ENCODE measurements at regions not wholly inside any gene's neighbourhood (a gene's known extent, or its start where the extent isn't known, plus 50 kb on each side); places are given as distances from the start of the nearest gene placed in this dataset.
"Not testable (repeated sequence)": the region's sequence is repeated elsewhere in the genome, so short reads cannot be mapped to it uniquely, and the experiment has no call there.

DNA sequence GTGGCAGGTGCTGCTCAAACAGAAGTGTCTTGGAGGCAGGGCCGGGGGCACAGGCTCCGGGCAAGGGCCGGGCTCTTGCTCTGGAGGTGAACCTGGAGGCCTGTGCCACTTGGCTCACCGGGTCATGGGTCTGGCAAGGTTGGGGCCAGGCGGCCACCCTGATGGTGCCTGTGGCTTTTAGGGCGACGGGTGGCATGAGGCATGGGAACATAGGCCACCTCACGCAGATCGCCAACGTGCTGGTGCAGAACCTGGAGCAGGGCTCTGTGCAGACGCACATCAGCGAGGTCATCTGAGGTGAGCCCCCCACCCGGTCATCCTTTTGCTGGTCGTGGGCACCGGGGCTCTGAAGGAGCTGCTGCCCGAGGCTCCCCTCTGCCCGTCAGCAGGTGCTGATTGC, 202.7 kb downstream of the LIPI start:
- not testable (repeated sequence) for H3K27me3 ChIP-seq (ENCODE audit: insufficient read depth, low read depth, low read length); H3K36me3 ChIP-seq (ENCODE audit: insufficient read depth, low read length); H3K9me3 ChIP-seq (ENCODE audit: low read length); H3F3A ChIP-seq (ENCODE audit: insufficient read depth, low read length, poor library complexity, severe bottlenecking); H3K9me2 ChIP-seq (ENCODE audit: insufficient read depth, low read length); H3K27ac ChIP-seq (ENCODE audit: low read length); H3K4me2 ChIP-seq (ENCODE audit: low read length); H2AFZ ChIP-seq (ENCODE audit: low read depth, low read length); H3K79me2 ChIP-seq (replicated peaks; ENCODE audit: insufficient read depth, low read length); H3K4me3 ChIP-seq (ENCODE audit: low read length); H3K9ac ChIP-seq (ENCODE audit: low read length); H4K20me1 ChIP-seq (ENCODE audit: insufficient read depth)

DNA sequence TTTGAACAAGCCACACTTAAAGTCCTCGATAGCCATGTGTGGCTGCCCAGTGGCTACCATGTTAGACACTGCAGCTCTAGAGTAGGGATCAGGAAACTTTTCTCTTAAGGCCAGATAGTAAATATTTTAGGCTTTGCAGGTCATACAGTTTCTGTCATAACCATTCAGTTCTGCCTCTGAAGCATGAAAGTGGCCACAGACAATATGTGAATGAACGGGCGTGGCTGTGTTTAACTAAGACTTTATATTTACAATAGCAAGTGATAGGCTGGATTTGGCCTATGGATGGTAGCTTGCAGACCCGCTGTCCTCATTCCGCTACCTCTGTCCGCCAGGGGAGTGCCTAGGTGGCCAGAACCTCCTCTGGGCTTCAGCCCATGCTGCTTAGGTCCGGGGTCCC, 204.6 kb downstream of the LIPI start:
- not testable (repeated sequence) for H2AFZ ChIP-seq (ENCODE audit: low read depth, low read length); H3K79me2 ChIP-seq (replicated peaks; ENCODE audit: insufficient read depth, low read length); H3K4me3 ChIP-seq (ENCODE audit: low read length); H3F3A ChIP-seq (ENCODE audit: insufficient read depth, low read length, poor library complexity, severe bottlenecking); H3K9me3 ChIP-seq (ENCODE audit: low read length); H3K27me3 ChIP-seq (ENCODE audit: insufficient read depth, low read depth, low read length); H3K36me3 ChIP-seq (ENCODE audit: insufficient read depth, low read length); H3K27ac ChIP-seq (ENCODE audit: low read length); H4K20me1 ChIP-seq (ENCODE audit: insufficient read depth); H3K9me2 ChIP-seq (ENCODE audit: insufficient read depth, low read length); H3K4me2 ChIP-seq (ENCODE audit: low read length); H3K9ac ChIP-seq (ENCODE audit: low read length)

DNA sequence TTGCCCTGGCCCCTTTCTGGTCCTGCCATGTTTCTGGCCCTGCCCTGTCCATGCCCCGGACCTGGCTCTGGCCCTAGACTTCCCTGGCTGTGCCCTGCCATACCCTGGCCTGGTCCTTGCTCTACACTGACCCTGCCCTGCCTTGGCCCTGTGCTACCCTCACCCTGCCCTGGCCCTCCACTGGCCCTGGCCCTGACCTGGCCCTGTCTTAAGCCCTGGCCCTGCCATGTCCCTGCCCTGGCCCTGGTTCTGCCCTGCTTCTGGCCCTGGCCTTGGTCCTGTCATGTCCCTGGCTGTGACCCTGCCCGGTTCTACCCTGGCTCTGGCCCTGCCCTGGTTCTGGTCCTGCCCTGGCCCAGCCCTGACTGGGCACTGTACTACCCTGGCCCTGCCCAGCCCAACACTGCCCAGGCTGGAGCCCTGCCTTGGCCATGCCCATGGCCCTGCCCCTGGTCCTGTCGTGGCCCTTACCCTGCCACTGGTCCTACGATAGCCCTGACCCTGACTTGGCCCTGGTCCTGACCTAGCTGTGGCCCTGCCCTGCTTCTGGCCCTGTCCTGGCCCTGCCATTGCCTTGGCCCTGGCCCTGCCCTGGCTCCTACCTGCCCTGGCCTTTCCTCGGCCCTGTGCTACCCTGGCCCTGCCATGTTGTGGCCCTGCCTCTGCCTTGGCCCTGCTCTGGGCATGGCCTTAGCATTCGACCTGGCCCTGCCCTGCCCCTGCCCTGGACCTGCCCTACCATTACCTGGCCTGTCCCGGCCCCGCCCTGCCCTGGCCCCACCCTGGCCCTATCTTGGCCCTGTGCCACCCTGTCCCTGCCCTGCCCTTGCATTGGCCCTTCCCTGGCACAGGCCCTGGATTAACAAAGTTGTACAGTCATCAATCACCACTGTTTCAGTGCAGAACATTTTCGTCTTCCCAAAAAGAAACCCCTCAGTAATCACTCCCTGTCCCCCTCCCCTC, 223.5 kb downstream of the LIPI start:
- not testable (repeated sequence) for H3K4me3 ChIP-seq (ENCODE audit: low read length); H4K20me1 ChIP-seq (ENCODE audit: insufficient read depth); H2AFZ ChIP-seq (ENCODE audit: low read depth, low read length); H3K27me3 ChIP-seq (ENCODE audit: insufficient read depth, low read depth, low read length); H3K9me2 ChIP-seq (ENCODE audit: insufficient read depth, low read length); H3K27ac ChIP-seq (ENCODE audit: low read length); H3K36me3 ChIP-seq (ENCODE audit: insufficient read depth, low read length); H3F3A ChIP-seq (ENCODE audit: insufficient read depth, low read length, poor library complexity, severe bottlenecking); H3K4me2 ChIP-seq (ENCODE audit: low read length); H3K9ac ChIP-seq (ENCODE audit: low read length); H3K9me3 ChIP-seq (ENCODE audit: low read length); H3K79me2 ChIP-seq (replicated peaks; ENCODE audit: insufficient read depth, low read length)

DNA sequence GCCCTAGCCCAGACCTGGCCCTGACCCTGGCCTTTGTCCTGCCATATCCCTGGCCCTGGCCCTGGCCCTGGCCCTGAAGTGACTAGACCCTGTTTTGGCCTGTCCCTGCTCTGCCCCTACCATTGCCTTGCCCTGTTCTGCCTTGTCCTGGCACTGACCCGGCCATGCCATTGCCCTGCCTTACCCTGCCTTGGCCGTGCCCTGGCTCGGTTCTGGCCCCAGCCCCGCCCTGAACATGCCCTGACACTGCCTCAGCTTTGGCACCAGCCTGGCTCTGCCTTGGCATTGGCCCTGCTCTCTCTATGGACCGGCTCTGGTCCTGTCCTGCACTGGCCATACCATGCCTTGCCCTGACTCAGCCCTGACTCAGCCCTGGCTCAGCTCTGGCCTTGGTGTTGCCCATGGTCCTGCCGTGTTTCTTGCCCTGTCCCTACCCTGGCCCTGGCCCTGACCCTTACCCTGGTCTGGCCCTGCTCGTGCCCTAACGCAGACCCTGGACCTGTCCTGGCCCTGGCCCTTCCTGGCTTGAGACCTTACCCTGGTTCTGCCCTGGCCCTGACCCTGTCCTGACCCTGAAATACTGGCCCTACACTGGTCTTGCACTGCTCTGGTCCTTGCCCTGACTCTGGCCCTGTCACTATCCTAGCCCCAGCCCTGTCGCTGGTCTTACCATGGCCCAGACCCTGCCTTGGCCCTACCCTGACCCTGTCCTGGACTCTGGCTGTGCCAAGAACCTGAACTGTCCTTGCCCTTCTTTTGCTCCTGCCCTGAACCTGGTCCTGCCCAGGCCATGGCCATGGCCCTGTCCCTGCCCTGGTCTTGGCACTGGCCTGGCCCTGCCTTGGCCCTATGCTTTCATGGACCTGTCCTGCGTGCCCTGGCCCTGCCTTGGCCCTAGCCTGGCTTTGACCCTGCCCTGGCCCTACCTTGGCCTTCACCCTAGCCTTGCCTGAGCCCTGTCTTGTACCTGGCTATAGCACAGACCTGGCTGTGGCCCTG, 224.6 kb downstream of the LIPI start:
- H3F3A ChIP-seq (ENCODE audit: insufficient read depth, low read length, poor library complexity, severe bottlenecking); H3K36me3 ChIP-seq (ENCODE audit: insufficient read depth, low read length); H4K20me1 ChIP-seq (ENCODE audit: insufficient read depth); H3K27me3 ChIP-seq (ENCODE audit: insufficient read depth, low read depth, low read length); H3K4me3 ChIP-seq (ENCODE audit: low read length); H3K27ac ChIP-seq (ENCODE audit: low read length); H3K9me3 ChIP-seq (ENCODE audit: low read length); H3K9ac ChIP-seq (ENCODE audit: low read length); H3K4me2 ChIP-seq (ENCODE audit: low read length); H2AFZ ChIP-seq (ENCODE audit: low read depth, low read length); H3K9me2 ChIP-seq (ENCODE audit: insufficient read depth, low read length); H3K79me2 ChIP-seq (replicated peaks; ENCODE audit: insufficient read depth, low read length): not testable (repeated sequence)

DNA sequence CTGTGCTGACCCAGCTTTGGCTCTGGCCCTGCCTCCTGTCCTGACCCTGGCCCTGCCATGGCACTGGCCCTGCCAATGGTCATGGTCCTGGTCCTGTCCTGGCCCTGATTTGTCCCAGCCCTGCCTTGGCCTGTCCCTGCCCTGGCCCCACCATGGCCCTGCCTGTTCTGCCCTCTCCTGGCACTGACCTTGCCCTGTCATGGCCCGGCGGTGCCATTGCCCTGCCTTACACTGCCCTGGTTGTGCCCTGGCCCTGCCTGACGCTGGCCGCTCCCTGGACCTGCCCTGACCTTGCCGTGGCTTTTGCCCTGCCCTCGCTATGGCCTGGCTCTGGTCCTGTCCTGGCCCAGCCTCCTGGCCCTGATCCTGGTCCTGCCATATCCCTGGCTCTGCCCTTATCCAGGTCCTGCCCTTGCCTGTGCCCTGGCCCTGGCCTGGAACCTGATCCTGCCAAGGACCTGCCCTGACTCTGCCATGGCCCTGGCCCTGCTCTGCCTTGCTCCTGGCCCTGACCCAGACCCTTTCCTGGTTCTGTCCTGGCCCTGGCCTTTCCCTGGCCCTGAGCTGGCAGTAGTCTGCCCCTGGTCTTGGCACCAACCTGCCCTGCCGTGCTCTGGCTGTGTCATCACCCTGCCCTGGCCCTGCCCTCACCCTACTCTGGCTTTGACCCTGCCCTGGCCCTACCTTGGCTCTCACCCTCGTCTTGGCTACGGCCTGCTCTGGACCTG, 225.5 kb downstream of the LIPI start:
- not testable (repeated sequence) for H3K4me3 ChIP-seq (ENCODE audit: low read length); H3K79me2 ChIP-seq (replicated peaks; ENCODE audit: insufficient read depth, low read length); H3K9me3 ChIP-seq (ENCODE audit: low read length); H3K27ac ChIP-seq (ENCODE audit: low read length); H2AFZ ChIP-seq (ENCODE audit: low read depth, low read length); H3F3A ChIP-seq (ENCODE audit: insufficient read depth, low read length, poor library complexity, severe bottlenecking); H3K36me3 ChIP-seq (ENCODE audit: insufficient read depth, low read length); H3K9me2 ChIP-seq (ENCODE audit: insufficient read depth, low read length); H3K4me2 ChIP-seq (ENCODE audit: low read length); H3K9ac ChIP-seq (ENCODE audit: low read length); H4K20me1 ChIP-seq (ENCODE audit: insufficient read depth); H3K27me3 ChIP-seq (ENCODE audit: insufficient read depth, low read depth, low read length)

DNA sequence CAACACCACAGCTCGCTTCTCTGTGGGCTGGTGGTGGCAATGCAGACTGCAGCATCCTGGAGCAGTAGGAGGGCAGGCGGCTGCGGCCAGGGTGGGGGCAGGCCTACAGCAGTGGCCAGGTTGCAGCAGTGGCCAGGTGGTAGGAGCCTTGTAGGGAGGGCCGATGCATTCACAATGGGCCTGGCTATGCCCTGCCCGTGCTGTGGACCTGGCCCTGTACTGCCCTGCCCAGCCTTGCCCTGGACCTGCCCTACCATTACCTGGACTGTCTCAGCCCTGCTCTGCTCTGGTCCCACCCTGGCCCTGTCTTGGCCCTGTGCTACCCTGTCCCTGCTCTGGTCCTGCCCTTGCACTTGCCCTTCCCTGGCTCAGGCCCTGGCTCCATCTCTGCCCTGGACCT, 226.0 kb downstream of the LIPI start:
- H3K9me2 ChIP-seq (ENCODE audit: insufficient read depth, low read length); H3K79me2 ChIP-seq (replicated peaks; ENCODE audit: insufficient read depth, low read length); H3K9me3 ChIP-seq (ENCODE audit: low read length); H3K4me3 ChIP-seq (ENCODE audit: low read length); H2AFZ ChIP-seq (ENCODE audit: low read depth, low read length); H4K20me1 ChIP-seq (ENCODE audit: insufficient read depth); H3K27ac ChIP-seq (ENCODE audit: low read length); H3K27me3 ChIP-seq (ENCODE audit: insufficient read depth, low read depth, low read length); H3F3A ChIP-seq (ENCODE audit: insufficient read depth, low read length, poor library complexity, severe bottlenecking); H3K36me3 ChIP-seq (ENCODE audit: insufficient read depth, low read length); H3K9ac ChIP-seq (ENCODE audit: low read length); H3K4me2 ChIP-seq (ENCODE audit: low read length): not testable (repeated sequence)

DNA sequence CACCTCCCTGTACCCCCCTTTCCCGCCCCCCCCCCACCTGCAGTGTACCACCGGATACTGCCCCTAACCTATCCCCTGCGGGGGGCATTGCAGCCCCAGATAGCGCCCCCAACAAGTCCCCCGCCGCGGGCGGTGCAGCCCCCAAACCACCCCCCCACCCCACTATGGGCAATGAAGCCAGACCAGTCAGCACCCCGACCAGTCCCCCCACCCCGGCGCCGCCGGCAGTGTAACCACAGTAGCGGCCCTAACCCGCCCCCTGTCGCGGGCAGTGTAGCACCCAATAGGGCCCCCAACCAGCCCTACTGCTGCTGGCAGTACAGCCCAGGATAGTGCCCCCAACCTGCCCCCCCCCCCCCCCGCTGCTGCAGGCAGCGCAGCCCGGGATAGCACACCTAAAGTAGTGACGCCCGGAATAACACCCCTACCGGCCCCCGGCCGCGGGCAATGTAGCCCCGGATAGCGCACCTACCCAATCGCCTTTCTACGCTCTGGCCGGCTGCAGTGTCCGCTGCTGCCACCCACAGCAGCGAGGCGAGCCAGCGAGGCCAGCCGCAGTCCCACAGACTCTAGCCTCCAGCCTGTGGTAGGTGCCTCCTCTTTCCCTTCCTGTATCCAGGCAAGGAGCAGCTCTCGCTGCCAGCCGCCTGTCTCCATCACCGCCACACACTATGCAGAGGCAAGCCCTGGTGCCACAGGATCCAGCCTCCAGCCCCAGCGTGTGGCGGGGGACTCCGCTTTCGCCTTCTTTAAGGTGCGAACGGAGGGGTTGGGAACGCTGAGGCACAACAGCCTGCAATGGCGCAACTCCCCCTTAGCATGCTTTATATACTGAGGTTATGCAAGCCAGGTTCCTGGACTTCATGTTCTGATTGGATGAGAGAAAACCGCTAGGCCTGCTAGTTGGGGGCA, 229.3 kb downstream of the LIPI start:
- not testable (repeated sequence) for H3K9me3 ChIP-seq (ENCODE audit: low read length); H3F3A ChIP-seq (ENCODE audit: insufficient read depth, low read length, poor library complexity, severe bottlenecking); H3K4me3 ChIP-seq (ENCODE audit: low read length); H4K20me1 ChIP-seq (ENCODE audit: insufficient read depth); H3K9ac ChIP-seq (ENCODE audit: low read length); H3K4me2 ChIP-seq (ENCODE audit: low read length); H3K79me2 ChIP-seq (replicated peaks; ENCODE audit: insufficient read depth, low read length); H3K27me3 ChIP-seq (ENCODE audit: insufficient read depth, low read depth, low read length); H3K36me3 ChIP-seq (ENCODE audit: insufficient read depth, low read length); H3K9me2 ChIP-seq (ENCODE audit: insufficient read depth, low read length); H2AFZ ChIP-seq (ENCODE audit: low read depth, low read length); H3K27ac ChIP-seq (ENCODE audit: low read length)

All from neural cell (in vitro differentiated cells).